ENCODE measurements at regions not wholly inside any gene's neighbourhood (a gene's known extent, or its start where the extent isn't known, plus 50 kb on each side); places are given as distances from the start of the nearest gene placed in this dataset.

GRCh38 chr13:63287926-63288325, 1872.3 kb upstream of the PCDH20 start:
- H3K9me3 ChIP-seq (replicated peaks in 1 of 3): peaks cover 0 to 4% (median 0%) of the 10 kb centered on the region in 3 donors

DNA sequence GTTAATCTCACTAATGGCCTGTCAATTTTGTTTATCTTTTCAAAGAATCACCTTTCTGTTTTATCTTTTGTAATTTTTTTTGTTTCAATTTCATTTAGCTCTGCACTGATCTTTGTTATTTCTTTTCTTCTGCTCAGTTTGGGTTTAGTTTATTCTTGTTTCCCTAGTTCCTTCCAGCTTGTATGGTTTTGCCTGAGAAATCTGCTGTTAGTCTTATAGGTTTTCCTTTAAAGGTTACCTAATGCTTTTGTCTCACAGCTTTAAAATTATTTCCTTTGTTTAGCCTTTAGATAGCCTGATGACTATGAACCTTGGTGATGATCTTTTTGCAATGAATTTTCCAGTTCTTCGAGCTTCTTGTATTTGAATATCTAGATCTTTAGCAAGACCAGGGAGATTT, 1869.8 kb upstream of the PCDH20 start:
- 71 to 76% (median 75%) methylated on average over 1 of the region's 1 CpG for WGBS, 4 donors
- no peaks in the 10 kb centered on the region for H3K27me3 ChIP-seq
- no peak overlapping the region for H3K27ac ChIP-seq
- TF ChIP-seq POLR2A (IDR thresholded peaks at IDR 0.05): no peak
- TF ChIP-seq, protein P1, sequence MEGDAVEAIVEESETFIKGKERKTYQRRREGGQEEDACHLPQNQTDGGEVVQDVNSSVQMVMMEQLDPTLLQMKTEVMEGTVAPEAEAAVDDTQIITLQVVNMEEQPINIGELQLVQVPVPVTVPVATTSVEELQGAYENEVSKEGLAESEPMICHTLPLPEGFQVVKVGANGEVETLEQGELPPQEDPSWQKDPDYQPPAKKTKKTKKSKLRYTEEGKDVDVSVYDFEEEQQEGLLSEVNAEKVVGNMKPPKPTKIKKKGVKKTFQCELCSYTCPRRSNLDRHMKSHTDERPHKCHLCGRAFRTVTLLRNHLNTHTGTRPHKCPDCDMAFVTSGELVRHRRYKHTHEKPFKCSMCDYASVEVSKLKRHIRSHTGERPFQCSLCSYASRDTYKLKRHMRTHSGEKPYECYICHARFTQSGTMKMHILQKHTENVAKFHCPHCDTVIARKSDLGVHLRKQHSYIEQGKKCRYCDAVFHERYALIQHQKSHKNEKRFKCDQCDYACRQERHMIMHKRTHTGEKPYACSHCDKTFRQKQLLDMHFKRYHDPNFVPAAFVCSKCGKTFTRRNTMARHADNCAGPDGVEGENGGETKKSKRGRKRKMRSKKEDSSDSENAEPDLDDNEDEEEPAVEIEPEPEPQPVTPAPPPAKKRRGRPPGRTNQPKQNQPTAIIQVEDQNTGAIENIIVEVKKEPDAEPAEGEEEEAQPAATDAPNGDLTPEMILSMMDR (IDR thresholded peaks at IDR 0.05): no peak
- H3K9me3 ChIP-seq (replicated peaks in 1 of 3): peaks cover 0 to 4% (median 0%) of the 10 kb centered on the region in 3 donors
- no peak for DNase-seq
- no peak overlapping the region for H3K4me3 ChIP-seq
- intact Hi-C loops (cut with DNase I): no loop called here
- H3K36me3 ChIP-seq (replicated peaks in 1 of 2): no peaks in the 10 kb centered on the region
- H3K4me1 ChIP-seq (replicated peaks in 1 of 2): no peaks in the 10 kb centered on the region

More at GRCh38 chr13:63287926-63288325, 1872.3 kb upstream of the PCDH20 start:
- Histone ChIP-seq H3K36me3 (replicated peaks in 1 of 2) (no peaks in the 10 kb centered on the region), H3K27ac (no peak overlapping the region), H3K27me3 (no peaks in the 10 kb centered on the region), H3K4me1 (replicated peaks in 1 of 2) (no peaks in the 10 kb centered on the region), H3K4me3 (no peak overlapping the region)
- no peak for TF ChIP-seq POLR2A (IDR thresholded peaks at IDR 0.05)
- TF ChIP-seq, protein P1 (IDR thresholded peaks at IDR 0.05): no peak
- DNase-seq: no peak
- 81 to 93% (median 92%) methylated on average over 1 of the region's 1 CpG for WGBS, 4 donors
- intact Hi-C loops (cut with DNase I): no loop called here

DNA sequence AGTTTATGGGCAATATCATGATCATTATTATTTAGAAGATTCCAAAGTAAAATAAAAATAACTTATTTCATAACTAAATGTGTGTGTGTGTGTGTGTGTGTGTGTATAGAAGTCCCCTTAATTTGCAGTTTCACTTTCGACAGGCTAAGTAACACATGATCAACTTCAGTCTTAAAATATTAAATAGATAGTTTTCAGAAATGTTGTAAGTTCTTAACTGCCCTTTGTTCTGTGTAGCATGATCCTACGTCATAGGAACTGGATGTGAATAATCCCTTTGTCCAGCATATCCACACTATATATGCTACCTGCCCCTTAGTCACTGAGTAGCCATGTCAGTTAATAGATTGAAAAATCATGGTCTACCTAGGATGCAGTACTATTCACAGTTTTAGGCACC, 1863.5 kb upstream of the PCDH20 start:
- no peaks in the 10 kb centered on the region for H3K4me1 ChIP-seq (replicated peaks in 1 of 2)
- H3K9me3 ChIP-seq (replicated peaks in 1 of 3): peaks cover 0 to 4% (median 0%) of the 10 kb centered on the region in 3 donors
- no peak overlapping the region for H3K4me3 ChIP-seq
- H3K36me3 ChIP-seq (replicated peaks in 1 of 2): no peaks in the 10 kb centered on the region
- H3K27me3 ChIP-seq: no peaks in the 10 kb centered on the region
- TF ChIP-seq, protein P1 (IDR thresholded peaks at IDR 0.05): no peak
- TF ChIP-seq POLR2A (IDR thresholded peaks at IDR 0.05): no peak
- H3K27ac ChIP-seq: no peak overlapping the region
- DNase-seq: no peak
- intact Hi-C loops (cut with DNase I): no loop called here
- 63 to 76% (median 70%) methylated on average over 2 of the region's 2 CpGs for WGBS, 4 donors

- WGBS, 4 donors: 67 to 89% (median 78%) methylated on average over 1 of the region's 1 CpG
- TF ChIP-seq, protein P1 (IDR thresholded peaks at IDR 0.05): no peak
- no peak for TF ChIP-seq POLR2A (IDR thresholded peaks at IDR 0.05)
- intact Hi-C loops (cut with DNase I): no loop called here
Measured at GRCh38 chr13:63274772-63275171, 1859.1 kb upstream of the PCDH20 start.

More at GRCh38 chr13:63274772-63275171, 1859.1 kb upstream of the PCDH20 start:
- no peaks in the 10 kb centered on the region for H3K4me1 ChIP-seq (replicated peaks in 1 of 2)
- no peak overlapping the region for H3K4me3 ChIP-seq
- no peaks in the 10 kb centered on the region for H3K36me3 ChIP-seq (replicated peaks in 1 of 2)
- no peak for DNase-seq
- H3K9me3 ChIP-seq (replicated peaks in 1 of 3): no peaks in the 10 kb centered on the region
- H3K27ac ChIP-seq: no peak overlapping the region
- H3K27me3 ChIP-seq: no peaks in the 10 kb centered on the region
